HPDE6-E6E7 (cell line): ENCODE measurements at regions not wholly inside any gene's neighbourhood (a gene's known extent, or its start where the extent isn't known, plus 50 kb on each side); places are given as distances from the start of the nearest gene placed in this dataset.

Experiments
- DNase-seq: peaks from one replicate; pipeline ENCODE4 v3.0.0; 2011; ENCODE audit warnings: missing footprints; ENCODE audit errors: extremely low spot score

DNA sequence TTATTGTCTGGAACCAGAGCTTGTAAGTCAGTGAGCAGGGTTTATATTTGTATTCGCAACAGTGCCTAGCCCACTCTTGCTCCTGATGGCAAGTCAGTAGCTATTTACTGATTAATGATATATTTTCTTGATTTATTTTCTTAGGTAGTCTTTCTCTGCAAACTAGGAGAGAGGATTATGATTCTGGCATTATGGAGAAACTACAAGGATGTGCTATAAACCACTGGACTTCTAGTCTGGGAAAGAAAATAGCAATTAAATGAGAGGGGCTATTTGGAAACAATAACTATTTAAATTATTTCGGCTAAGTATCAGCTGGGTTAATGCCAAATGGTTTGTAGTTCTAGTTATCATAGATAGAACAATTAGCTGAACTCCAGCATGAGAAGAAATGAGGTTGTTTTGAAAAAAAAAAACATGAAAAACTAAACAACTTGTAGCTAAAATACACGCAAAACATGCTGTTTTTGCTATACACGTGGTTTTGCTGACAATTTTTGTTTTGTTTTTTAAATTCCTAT lies 304.9 kb upstream of the TCF21 start:
- DNase-seq: no peak

DNA sequence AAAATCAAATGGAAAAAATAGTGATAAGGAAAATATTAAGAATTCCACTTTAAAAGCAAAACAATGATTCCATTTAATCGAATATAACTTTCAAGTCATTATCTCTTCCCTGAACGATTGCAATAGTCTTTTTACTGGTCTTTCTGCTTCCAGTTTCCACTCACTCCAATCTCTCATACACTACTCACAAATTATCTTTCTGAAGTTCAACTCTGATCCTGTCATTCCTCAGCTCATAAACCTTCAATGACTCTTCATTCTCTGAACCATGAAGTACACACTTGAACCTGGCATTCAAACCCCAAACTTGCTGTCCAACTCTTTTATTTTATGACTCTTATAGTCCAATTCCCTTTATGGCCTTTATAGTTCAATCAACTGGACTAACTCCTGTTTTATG lies 304.1 kb upstream of the TCF21 start:
- no peak for DNase-seq

DNA sequence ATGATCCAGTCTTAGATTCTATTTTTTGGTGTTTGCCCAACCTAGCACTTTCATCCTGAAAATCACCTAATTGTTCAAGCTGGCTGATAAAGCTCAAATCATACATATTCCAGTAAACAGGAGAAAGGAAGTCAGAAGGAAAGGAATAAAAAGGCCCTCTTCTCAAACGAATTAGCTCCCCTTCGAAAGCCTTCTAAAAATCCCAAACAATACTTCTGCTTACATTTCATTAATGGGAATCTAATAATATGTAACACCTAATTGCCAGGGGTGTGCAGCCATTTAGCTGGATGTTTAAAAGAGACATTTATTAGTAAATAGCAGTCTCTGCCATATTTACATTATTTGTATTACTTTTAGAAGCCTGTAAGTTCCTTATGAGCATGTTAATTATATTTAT lies 302.9 kb upstream of the TCF21 start:
- no peak for DNase-seq

DNA sequence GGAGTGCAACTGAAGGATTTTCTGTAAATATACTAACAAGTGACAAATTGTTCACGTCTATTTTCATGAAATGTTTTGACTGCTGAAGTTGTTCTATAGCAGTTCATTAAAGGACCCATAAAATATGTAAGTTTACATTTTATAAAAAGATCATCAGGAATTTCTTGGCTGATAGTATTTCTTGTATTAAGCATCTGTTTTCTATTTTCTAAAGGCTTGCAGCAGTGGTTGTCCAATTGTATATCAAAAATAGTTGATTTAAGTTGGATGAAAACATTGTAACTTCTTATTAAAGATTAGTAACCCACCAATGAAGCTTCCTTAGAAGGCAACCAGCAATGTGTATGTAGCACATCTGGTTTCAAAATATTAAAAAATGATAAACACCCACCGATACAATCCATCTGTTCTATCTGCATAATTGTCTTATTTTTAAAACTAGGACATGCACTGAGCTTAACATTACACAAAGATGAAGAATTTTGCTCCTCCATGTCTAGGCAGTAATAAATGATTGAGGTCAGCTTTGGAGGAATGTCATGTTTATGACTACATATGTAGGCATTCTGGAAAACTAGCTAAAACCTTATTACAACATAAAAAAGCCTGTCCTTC lies 301.3 kb upstream of the TCF21 start:
- DNase-seq: no peak

DNA sequence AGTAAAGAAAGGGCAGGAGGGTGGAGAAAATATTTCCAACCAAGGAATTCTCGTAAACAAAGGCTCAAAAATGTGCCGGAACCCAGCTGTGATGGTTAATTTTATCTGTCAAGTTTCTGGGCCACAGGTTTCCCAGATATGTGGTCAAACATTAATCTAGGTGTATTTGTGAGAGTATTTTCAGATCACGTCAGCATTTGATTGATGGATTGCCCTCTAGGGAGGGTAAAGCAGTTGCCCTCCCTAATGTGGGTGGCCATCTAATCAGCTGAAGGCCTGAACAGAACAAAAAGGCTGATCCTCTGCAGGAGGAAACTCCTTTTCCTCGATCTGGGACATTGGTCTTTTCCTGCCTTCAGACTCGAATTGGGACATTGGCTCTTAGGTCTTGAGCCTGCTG lies 298.7 kb upstream of the TCF21 start:
- DNase-seq: no peak

DNA sequence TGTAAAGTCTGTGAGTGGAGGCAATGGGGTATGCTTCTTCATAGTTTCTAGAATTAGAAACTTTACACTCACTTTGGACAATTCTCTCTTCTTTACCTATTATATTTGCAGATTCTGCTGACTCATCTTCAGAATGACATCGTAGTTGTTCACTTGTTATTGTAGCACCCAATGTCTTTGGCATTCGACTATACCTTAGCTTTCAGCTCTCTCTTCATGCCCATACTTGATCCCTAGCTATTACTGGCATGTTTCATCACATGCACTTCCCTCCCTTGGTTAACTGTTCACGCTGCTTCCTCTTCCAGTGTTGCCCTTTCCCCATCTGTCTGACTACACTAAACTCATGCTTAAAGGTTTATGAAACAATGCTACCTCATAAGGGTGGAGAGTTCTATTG lies 298.1 kb upstream of the TCF21 start:
- DNase-seq: peak; percentile 76

DNA sequence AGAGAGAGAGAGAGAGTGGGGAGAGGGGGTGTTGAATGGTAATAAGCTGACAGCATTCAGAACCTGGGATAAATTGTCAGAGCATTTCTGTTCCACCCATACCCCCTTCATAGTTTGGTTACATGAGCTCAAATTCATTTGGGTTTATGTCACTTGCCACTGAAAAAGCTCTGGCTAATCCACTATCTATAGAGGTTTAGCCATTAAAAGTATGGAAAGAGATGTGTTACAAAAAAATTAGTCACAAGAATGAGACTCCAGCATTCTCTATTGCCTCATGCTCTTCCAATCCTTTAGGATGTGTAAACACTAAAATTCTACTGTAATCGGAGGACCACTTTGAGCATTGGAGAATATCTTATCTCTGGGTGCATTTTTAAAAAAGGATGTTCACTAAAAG lies 297.6 kb upstream of the TCF21 start:
- no peak for DNase-seq

DNA sequence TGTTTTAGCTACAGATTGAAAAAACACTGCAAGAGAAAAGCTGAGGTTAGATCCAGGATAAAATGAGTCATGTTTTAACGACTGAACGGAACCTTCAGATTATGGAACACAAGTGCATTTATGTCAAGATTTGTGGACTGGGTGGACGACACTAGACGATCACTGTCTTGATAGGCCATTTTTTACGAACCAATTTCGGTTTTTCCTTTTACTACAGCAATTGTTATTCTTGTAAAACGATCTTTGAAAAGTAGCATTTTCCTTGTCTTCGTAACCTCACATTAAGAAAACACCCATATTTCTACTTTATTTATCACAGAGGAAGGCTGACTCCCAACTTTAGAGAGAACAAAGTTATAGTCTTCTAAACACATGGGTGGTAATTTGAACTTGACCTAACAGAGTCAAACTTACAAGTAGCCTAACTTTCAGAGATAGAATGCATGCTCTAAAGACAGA lies 294.2 kb upstream of the TCF21 start:
- DNase-seq: no peak

DNA sequence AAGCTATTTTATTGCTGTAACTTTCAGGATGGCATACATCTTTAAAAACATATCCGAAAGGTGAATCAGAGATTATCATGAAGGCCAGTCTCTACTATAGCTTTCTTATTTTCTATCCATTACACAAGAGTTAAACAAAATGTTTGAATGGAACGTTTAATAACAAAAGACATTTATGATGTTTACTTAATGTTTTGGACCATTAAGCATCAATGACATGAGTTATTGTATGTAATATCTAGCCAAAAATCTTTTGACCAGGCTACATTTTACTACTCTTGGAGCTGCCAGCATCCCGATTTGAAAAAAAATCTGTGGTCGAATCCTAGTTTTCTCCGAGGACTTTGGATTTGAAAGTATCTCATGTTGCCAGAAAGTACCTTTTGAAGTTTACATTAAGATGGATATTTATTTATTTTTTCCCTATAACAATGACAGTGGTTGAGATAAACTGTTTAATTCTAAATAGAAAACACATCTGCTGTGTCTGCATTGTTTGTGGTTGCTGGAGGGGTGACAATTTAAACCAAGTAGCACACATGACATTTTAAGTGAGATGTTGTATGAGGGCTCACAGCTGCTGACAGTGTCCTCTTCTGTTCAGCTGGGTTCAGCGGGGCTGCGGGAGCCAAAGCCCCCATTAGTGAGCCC lies 293.7 kb upstream of the TCF21 start:
- no peak for DNase-seq

DNA sequence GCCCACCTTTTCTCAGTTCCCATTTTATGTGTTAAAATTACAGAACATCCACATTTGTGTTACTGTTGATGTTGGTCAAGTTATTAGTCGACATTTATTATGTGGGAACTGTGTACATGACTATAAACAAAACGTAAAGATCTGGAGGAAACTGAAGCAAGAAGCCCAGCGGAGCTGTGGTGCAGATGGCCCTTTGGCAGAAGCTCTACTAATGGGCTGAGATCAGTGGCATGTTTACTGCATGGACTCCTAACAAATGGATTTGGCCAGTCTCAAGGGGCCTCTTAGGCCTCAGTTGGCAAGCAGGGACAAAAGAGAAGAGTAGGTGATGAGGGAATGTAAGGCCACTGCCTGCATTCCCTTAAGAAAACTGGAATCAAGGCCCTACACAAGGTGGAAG lies 282.1 kb upstream of the TCF21 start:
- DNase-seq: no peak

DNA sequence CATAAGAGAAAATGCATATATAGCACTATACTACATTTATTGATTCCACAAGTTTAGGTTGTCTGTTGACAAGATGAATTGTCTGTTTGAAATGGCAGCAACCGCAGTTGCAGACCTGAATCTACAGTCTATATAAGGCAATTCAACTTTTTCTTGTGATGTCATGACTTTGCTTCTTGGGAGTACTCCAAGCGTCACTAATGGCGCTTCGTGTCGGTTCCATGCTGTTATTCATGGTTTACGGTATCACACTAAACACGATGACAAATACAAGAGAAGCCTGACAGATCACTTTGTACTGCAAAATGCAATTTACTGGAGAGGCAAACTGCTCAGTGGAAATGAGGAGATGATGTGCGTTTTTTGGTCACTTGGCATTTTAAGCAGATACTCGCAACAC lies 280.3 kb upstream of the TCF21 start:
- no peak for DNase-seq

DNA sequence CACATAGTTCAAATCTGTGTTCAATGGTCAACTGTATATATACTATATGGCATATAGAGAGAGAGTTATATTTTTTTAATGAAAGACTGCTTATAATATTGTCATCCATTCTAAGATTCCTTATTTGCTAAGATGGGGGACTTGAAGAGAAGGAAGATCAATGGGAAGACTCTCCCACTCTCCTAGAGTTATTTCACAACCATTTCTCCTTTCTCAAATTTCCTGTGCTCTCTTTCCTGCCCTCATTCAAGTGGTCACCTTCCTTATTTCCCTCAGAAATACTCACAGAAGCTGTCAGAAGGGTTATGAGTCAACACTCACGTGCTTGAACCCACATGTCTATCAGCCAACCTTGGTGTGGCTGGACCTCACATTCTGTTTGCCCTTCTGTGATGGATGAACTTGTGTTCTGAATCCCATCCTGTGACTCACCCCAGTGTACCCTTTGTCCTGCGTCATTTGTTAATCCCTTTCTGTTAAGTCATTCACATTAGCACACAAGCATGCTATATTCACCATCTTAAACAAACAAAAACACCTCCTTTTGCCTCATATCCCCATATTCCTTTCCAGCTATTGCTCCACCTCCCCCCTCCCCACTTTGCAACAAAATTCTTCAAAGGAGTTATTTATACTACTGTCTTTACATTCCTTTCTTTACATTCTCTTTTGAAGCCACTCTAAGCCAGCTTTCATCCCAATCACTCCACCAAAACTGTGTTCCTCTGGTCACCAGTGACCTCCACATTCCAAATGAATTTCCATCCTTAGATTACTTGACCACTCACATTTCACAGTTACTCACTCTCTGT lies 279.3 kb upstream of the TCF21 start:
- peak; percentile 91 for DNase-seq

DNA sequence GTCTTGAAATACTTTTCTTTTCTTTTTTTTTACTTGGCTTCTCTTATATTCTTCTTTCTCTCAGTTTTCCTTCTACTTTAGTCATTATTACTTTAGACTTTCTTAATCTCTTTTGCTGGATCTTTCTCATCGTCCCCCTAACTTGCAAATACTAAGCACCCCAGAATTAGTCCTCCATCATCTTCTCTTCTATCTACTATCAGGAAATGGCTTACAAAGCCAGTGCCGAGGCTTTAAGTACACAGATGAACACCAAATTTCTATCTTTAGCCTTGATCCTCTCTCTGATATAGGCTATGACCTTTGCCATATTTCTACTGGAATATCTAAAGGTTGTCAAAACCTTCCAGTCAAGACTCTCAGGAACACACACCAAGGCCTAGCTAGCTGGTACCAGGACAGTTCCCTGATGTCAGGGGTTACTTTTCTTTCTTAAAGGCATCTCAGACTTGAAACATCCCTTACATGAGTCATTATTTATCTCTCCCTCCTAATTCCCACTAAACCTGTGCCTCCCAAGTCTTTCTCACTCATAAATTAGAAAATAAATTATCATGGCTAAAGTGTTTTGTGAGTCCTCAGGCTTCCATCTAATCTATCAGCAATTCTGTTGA lies 278.6 kb upstream of the TCF21 start:
- DNase-seq: no peak

DNA sequence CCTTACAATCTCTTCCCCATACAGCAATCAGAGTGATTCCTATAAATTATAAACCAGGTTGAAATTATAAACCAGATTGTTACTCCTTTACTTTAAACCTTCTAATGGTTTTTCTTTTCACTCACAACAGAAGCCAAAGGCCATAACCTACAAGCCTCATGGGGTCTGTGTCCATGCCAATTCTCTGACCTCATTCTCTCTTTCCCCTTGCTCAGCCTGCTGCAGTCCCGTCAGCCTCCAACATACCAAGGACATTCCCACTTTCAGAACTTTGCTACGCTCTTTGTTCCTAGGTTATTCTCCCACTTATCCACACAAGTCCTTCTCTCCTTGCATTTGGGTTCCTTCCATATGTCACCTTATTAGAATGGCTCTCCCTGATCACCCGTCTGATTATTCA lies 277.9 kb upstream of the TCF21 start:
- DNase-seq: no peak

DNA sequence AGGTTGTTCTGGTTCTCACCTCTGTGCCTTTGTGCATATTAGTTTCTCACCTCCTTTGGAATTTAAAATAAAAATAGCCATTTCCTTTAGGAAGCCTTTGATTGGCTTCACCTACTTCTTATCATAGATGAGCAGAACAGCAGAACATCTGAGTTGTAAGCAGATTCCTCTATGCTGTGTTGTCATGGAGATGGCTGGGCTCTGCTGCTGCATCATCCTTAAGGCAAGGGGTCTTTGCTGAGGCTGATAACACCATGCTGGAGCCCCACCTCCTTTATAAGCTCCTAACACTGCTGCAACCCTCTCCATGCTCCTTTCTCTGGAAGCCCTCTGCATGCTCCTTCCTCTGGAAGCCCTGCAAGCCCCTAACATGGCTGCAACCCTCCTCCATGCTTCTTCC lies 276.5 kb upstream of the TCF21 start:
- no peak for DNase-seq

DNA sequence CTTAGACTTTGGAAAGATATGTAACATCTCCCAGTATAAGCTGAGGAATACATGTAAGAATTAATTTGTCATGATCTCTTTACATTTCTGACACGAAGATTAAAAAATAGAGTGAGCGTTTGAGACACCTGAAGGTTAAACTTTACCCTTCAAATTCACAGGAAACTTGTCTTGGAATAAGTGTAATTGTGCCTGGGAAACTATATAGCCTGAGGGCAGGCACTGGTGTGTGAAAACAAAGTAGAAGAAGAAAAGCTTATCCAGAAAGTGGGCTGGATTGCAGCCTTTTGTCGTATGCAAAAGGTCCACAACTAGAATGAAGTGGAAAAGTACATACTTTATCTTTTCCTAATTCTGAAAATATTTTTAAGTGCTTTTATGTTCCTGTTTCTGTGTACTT lies 275.7 kb upstream of the TCF21 start:
- DNase-seq: no peak

DNA sequence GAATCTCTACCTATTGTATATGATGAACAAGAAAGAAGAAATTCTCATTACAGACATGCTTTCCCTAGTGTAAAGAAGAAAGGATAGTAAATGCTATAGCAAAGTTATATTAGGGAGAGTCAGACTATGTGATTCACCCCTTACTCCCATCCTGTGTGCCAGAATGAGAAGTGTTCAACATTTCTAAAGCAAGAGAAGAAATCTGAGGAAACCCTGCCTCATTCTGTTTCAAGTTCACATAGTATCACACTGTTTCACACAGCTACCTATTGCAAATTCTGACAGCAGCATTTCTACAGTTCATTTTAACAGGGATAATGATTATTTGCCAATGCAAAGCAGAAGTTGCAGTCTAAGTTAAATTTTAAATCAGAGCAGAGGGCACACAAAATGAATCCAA lies 267.2 kb upstream of the TCF21 start:
- peak; percentile 8 for DNase-seq

DNA sequence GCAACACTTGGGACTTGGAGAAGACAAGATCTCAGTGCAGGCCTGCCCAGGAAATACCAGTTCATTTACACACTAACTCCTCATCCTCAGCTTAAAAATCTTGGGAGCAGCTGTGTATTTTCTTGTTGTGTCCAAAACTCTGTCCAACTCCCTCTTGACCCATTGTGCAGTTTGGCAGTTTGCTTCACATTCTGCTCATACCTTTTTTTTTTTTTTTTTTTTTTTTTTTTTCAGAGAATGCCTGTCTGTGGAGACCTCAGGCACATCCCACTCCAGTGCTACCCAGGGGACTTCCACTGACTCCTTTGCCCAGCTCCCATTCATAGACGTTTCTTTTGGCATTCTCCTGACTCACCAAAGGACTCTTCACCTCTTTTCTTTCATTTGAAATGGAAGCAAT lies 265.8 kb upstream of the TCF21 start:
- no peak for DNase-seq

DNA sequence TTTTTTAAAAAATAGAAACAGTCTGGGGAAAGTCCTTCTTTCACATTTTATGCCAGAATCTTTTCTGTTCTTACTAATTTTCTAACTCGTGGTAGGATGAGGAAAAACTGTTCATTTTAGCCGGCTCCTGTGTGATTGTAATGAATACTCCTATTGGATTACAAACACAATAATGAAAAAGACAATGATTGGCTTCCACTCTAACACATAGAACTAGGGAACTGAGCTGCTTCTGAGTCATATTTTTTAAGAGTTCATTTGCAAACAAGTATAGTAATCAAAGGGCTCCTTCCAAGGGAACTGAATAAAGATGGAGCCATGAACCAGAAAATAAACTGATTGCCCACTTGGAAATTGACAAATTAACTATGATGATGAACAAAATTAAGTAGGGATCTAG lies 265.3 kb upstream of the TCF21 start:
- no peak for DNase-seq

DNA sequence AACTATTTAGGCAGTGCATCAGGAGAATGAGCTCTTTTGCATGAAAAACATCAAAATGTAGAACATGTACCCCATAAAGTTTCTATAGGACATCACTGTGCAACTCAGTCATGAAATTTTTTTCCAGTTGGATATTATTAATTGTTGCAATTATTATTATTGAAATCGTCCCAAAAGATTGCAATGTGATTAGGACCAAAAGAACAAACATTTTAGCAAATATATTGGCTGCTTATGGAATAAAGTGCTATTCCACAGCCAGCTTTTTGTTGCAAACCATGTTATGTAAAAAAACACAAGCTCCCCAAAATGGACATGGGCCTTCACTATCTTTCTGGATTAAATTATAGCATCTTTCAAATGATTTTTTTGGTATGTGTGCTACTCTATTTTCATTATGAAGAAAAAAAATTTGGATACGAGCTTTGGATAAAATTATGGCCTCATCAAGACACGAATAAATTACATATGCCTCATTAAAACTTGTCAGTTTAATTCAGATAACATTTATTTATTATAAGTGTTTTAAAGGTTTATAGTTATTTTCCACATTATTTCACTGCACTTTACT lies 262.7 kb upstream of the TCF21 start:
- DNase-seq: no peak

DNA sequence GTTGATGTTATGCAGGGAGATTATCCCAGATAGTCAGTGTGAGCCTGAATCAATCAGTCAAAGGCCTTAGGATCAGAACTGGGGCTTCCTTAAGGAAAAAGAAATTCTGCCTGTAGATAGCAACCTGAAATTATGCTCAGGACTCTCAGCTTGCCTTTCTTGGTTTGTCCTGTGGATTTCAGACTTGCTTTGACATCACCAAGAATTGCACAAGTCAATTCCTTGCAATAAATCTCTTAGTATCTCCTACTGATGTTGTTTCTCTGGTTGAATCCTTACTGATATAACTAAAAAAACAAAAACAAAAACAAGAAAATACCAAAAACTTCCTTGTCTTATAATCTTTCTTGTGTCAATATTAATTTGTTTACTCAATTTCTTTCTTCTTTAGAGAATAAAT lies 258.9 kb upstream of the TCF21 start:
- DNase-seq: no peak

DNA sequence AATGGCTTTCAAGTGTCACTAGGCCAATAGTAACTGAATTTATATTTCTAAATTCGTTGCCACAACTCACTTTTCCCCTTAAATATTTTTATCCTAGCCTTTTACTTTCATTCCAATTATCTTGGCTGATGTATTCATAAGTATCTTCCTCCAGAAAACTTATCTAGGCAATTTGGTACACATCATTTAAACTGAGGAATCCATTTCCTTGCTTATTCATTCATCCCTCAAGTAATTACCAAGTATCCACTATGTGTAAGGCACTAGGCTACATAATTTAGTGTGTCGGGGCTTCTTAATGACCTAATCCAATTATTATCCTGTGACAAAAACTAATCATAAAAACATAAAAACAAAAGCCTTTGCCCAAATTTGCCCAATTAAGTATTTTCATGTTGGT lies 258.3 kb upstream of the TCF21 start:
- no peak for DNase-seq
